Endothelial cell (in vitro differentiated cells): ENCODE measurements at regions not wholly inside any gene's neighbourhood (a gene's known extent, or its start where the extent isn't known, plus 50 kb on each side); places are given as distances from the start of the nearest gene placed in this dataset.
A peak's percentile ranks its signal among the peaks of the same experiment; 100 is the strongest.

ENCODE experiments used
- DNase-seq: peaks from one replicate; pipeline ENCODE4 v3.0.0; 2021; ENCODE audit warnings: low spot score
- H3K27ac Mint-ChIP-seq: one replicate; pipeline ENCODE4 v1.8.0; 2021; ENCODE audit warnings: mixed read lengths, inconsistent platforms; ENCODE audit not compliant: unreplicated experiment
- H3K27me3 Mint-ChIP-seq: one replicate; pipeline ENCODE4 v1.8.0; 2021; ENCODE audit warnings: mild to moderate bottlenecking, moderate library complexity, mixed read lengths, inconsistent platforms; ENCODE audit not compliant: unreplicated experiment
- H3K36me3 Mint-ChIP-seq: one replicate; pipeline ENCODE4 v1.8.0; 2021; ENCODE audit warnings: mild to moderate bottlenecking, low read depth, mixed read lengths, inconsistent platforms; ENCODE audit not compliant: unreplicated experiment
- H3K4me1 Mint-ChIP-seq: one replicate; pipeline ENCODE4 v1.8.0; 2021; ENCODE audit warnings: mild to moderate bottlenecking, mixed read lengths, inconsistent platforms; ENCODE audit not compliant: unreplicated experiment
- H3K4me3 Mint-ChIP-seq: one replicate; pipeline ENCODE4 v1.8.0; 2021; ENCODE audit warnings: mild to moderate bottlenecking, mixed read lengths, inconsistent platforms; ENCODE audit not compliant: unreplicated experiment
- H3K9me3 Mint-ChIP-seq: one replicate; pipeline ENCODE4 v1.8.0; 2021; ENCODE audit warnings: mixed read lengths, inconsistent platforms; ENCODE audit not compliant: unreplicated experiment
- CTCF ChIP-seq: fragments of 200-600 bp; sonication (generic); IDR thresholded peaks from one replicate; pipeline ENCODE4 v1.5.0; 2021; ENCODE audit warnings: antibody characterized with exemption; ENCODE audit not compliant: unreplicated experiment

GRCh38 chr4:54378461-54378860 is 149.4 kb downstream of the PDGFRA start:
- Mint-ChIP-seq H3K27ac (no peak overlapping the region), H3K9me3 (no peaks in the 10 kb centered on the region)

GRCh38 chr4:54384152-54384551 is 155.1 kb downstream of the PDGFRA start:
- H3K4me1 Mint-ChIP-seq: peaks cover 5% of the 10 kb centered on the region
- no peak overlapping the region for H3K27ac Mint-ChIP-seq
- DNase-seq: no peak
- no peak for TF ChIP-seq CTCF
- H3K4me3 Mint-ChIP-seq: no peak overlapping the region
- peaks cover 4% of the 10 kb centered on the region for H3K9me3 Mint-ChIP-seq
- peaks cover 11% of the 10 kb centered on the region for H3K27me3 Mint-ChIP-seq
- no peaks in the 10 kb centered on the region for H3K36me3 Mint-ChIP-seq

More at GRCh38 chr4:54378461-54378860, 149.4 kb downstream of the PDGFRA start:
- H3K36me3 Mint-ChIP-seq: no peaks in the 10 kb centered on the region
- peaks cover 5% of the 10 kb centered on the region for H3K4me1 Mint-ChIP-seq
- no peak for DNase-seq
- H3K4me3 Mint-ChIP-seq: no peak overlapping the region
- peaks cover 6% of the 10 kb centered on the region for H3K27me3 Mint-ChIP-seq
- no peak for TF ChIP-seq CTCF

GRCh38 chr4:54384563-54384962 is 155.5 kb downstream of the PDGFRA start:
- Mint-ChIP-seq H3K4me1 (peaks cover 5% of the 10 kb centered on the region), H3K4me3 (no peak overlapping the region), H3K27me3 (peaks cover 11% of the 10 kb centered on the region), H3K9me3 (peaks cover 4% of the 10 kb centered on the region), H3K36me3 (no peaks in the 10 kb centered on the region), H3K27ac (no peak overlapping the region)
- DNase-seq: peak; percentile 21
- peak; percentile 15 for TF ChIP-seq CTCF

GRCh38 chr4:54386042-54386669 is 157.1 kb downstream of the PDGFRA start:
- Mint-ChIP-seq H3K4me1 (peaks cover 5% of the 10 kb centered on the region), H3K27me3 (peaks cover 11% of the 10 kb centered on the region), H3K9me3 (peaks cover 4% of the 10 kb centered on the region), H3K4me3 (no peak overlapping the region), H3K36me3 (no peaks in the 10 kb centered on the region), H3K27ac (no peak overlapping the region)
- no peak for DNase-seq
- no peak for TF ChIP-seq CTCF

GRCh38 chr4:54386693-54387092 is 157.6 kb downstream of the PDGFRA start:
- Mint-ChIP-seq H3K36me3 (no peaks in the 10 kb centered on the region), H3K27ac (no peak overlapping the region), H3K9me3 (peaks cover 4% of the 10 kb centered on the region), H3K4me3 (no peak overlapping the region), H3K4me1 (peaks cover 5% of the 10 kb centered on the region), H3K27me3 (peaks cover 11% of the 10 kb centered on the region)
- TF ChIP-seq CTCF: no peak
- no peak for DNase-seq
